LNCAP (cell line): ENCODE measurements at regions not wholly inside any gene's neighbourhood (a gene's known extent, or its start where the extent isn't known, plus 50 kb on each side); places are given as distances from the start of the nearest gene placed in this dataset.

ENCODE experiments used
- CTCF ChIP-seq: fragments of 450-650 bp; IDR thresholded peaks from 2 replicates; pipeline ENCODE4 v1.5.1; 2017; ENCODE audit warnings: mild to moderate bottlenecking

- no peak for TF ChIP-seq CTCF
Measured at GRCh38 chr5:155276231-155276630, 262.7 kb downstream of the KIF4B start.

- TF ChIP-seq CTCF: no peak
Measured at GRCh38 chr5:155278532-155278931, 265.0 kb downstream of the KIF4B start.

GRCh38 chr5:155282503-155283107, 269.1 kb downstream of the KIF4B start:
- TF ChIP-seq CTCF: no peak

- no peak for TF ChIP-seq CTCF
Measured at GRCh38 chr5:155285706-155286105, 272.2 kb downstream of the KIF4B start.

- no peak for TF ChIP-seq CTCF
Measured at GRCh38 chr5:155290937-155291336, 277.4 kb downstream of the KIF4B start.

GRCh38 chr5:155293605-155294178, 280.1 kb downstream of the KIF4B start:
- no peak for TF ChIP-seq CTCF

- TF ChIP-seq CTCF: no peak
Measured at GRCh38 chr5:155295111-155295510, 281.6 kb downstream of the KIF4B start.
